ENCODE measurements at regions not wholly inside any gene's neighbourhood (a gene's known extent, or its start where the extent isn't known, plus 50 kb on each side); places are given as distances from the start of the nearest gene placed in this dataset.

DNA sequence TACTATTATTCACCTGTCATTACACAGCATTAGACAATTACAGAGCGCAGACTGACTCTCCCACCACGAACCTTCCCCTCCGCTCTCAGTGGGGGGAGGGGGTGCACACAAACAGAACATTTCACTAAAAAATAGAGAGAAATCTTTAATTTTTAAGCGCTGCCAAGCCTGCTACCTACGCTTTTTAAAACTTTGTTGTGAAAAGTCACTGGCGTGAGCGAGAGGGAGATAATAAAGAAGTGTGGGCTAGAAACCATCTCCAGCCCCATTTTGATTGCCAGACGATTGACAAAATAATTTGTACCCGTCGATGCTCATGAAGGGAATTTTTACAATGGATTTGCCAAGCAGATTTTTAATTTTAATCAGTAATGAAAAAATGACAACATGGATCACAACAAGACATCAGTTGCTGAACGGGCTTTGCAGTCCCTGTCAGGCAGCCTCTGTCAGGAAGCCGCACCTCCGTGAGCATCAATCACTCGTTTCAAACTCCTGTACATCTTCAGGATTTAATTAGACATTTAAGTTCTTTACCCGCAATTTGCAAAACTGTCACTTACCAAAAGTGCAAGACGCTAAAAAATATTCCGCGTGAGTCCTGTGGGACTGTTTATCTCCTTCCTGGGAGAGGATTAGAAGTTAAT lies 209.1 kb downstream of the BCL11B start:
- H3K9me3 ChIP-seq: no peaks in the 10 kb centered on the region
- WGBS: 80% methylated on average over 18 of the region's 18 CpGs
- no peaks in the 10 kb centered on the region for H3K36me3 ChIP-seq
- DNase-seq (ENCODE audit: extremely low spot score): no peak
- H3K4me3 ChIP-seq: no peak overlapping the region
- intact Hi-C loops (cut with DNase I): no loop called here
- H3K27ac ChIP-seq (replicated peaks in 1 of 4): no peak overlapping the region
- no peaks in the 10 kb centered on the region for H3K4me1 ChIP-seq
- no peak for TF ChIP-seq POLR2AphosphoS5 (IDR thresholded peaks at IDR 0.05)
- no peak for TF ChIP-seq EP300 (IDR thresholded peaks at IDR 0.05)
- TF ChIP-seq POLR2A (IDR thresholded peaks at IDR 0.05; ENCODE audit: low read depth): no peak
- TF ChIP-seq, protein P1, sequence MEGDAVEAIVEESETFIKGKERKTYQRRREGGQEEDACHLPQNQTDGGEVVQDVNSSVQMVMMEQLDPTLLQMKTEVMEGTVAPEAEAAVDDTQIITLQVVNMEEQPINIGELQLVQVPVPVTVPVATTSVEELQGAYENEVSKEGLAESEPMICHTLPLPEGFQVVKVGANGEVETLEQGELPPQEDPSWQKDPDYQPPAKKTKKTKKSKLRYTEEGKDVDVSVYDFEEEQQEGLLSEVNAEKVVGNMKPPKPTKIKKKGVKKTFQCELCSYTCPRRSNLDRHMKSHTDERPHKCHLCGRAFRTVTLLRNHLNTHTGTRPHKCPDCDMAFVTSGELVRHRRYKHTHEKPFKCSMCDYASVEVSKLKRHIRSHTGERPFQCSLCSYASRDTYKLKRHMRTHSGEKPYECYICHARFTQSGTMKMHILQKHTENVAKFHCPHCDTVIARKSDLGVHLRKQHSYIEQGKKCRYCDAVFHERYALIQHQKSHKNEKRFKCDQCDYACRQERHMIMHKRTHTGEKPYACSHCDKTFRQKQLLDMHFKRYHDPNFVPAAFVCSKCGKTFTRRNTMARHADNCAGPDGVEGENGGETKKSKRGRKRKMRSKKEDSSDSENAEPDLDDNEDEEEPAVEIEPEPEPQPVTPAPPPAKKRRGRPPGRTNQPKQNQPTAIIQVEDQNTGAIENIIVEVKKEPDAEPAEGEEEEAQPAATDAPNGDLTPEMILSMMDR (IDR thresholded peaks at IDR 0.05): no peak
- H3K27me3 ChIP-seq: peaks cover 0 to 5% (median 0%) of the 10 kb centered on the region in 4 donors

DNA sequence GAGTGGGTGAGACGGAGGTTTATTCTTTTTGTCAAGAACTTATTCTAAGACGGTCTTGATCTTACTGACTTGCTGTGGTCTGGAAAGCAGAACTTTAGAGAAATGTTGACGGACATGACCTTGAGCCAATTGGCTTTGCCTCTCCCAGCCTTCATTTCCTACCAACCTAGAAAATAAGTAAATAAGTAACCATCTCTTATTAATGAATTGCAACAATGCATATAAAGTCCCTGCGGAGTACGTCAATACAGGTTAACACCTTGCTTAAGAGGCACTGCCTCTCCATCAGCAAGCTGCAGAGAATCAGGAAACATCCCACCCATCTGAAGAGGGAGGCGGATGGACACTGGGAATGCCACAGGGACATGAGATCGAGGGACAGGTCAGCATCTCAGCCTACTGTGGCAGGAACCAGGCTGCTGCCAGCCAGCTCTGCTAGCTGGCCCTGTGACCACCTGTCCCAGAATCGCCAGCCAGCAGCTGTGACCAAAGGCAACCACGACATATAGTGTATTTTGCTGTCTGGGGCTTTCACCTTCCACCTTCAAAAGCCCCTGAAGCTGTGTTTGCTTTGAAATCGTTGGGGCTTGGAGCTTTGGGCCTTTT lies 208.3 kb downstream of the BCL11B start:
- H3K27ac ChIP-seq (replicated peaks in 1 of 4): no peak overlapping the region
- intact Hi-C loops (cut with DNase I): no loop called here
- no peaks in the 10 kb centered on the region for H3K4me1 ChIP-seq
- WGBS: 76% methylated on average over 10 of the region's 10 CpGs
- no peaks in the 10 kb centered on the region for H3K9me3 ChIP-seq
- TF ChIP-seq POLR2AphosphoS5 (IDR thresholded peaks at IDR 0.05): no peak
- TF ChIP-seq, protein P1 (IDR thresholded peaks at IDR 0.05): no peak
- TF ChIP-seq EP300 (IDR thresholded peaks at IDR 0.05): no peak
- no peak for TF ChIP-seq POLR2A (IDR thresholded peaks at IDR 0.05; ENCODE audit: low read depth)
- no peak overlapping the region for H3K4me3 ChIP-seq
- H3K36me3 ChIP-seq: no peaks in the 10 kb centered on the region
- no peak for DNase-seq (ENCODE audit: extremely low spot score)
- H3K27me3 ChIP-seq: peaks cover 0 to 5% (median 0%) of the 10 kb centered on the region in 4 donors

DNA sequence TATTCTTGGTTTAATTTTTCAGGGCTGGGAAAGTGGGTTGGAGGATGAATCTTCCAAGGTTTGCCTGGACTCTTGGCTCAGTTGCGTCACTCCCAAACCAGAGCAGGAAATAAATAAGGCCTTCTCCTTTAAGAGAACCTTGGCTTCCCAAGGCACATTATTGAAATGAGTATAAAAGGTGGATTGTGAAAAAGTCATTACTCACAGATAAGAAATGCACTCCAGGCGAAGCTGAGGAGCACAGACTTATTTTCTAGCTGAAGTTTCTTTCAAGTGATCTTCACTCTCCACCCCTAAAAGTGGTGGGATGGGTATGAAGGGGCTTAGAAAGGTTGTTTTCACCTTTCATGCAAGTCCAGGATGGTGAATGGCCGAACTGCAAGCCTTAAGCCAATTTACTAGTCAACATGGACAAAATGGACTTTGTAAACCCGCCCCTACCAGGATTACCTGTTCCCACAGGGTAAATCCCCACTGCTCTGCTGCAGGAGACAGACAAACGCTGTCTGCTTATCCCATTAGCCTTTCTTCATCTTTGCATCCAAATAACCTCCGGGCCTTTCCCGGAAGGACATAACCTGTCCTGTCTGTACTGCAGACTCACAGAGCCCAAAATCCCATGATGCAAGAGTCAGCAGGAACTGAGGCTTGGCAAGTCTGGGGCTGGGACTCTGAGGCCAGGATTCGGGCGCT lies 207.6 kb downstream of the BCL11B start:
- no peak overlapping the region for H3K27ac ChIP-seq (replicated peaks in 1 of 4)
- no peaks in the 10 kb centered on the region for H3K4me1 ChIP-seq
- no peak for DNase-seq (ENCODE audit: extremely low spot score)
- intact Hi-C loops (cut with DNase I): no loop called here
- no peaks in the 10 kb centered on the region for H3K9me3 ChIP-seq
- TF ChIP-seq, protein P1 (IDR thresholded peaks at IDR 0.05): no peak
- no peak for TF ChIP-seq EP300 (IDR thresholded peaks at IDR 0.05)
- TF ChIP-seq POLR2A (IDR thresholded peaks at IDR 0.05; ENCODE audit: low read depth): no peak
- no peak overlapping the region for H3K4me3 ChIP-seq
- H3K27me3 ChIP-seq: peaks cover 0 to 5% (median 0%) of the 10 kb centered on the region in 4 donors
- WGBS: 73% methylated on average over 7 of the region's 9 CpGs
- H3K36me3 ChIP-seq: no peaks in the 10 kb centered on the region

DNA sequence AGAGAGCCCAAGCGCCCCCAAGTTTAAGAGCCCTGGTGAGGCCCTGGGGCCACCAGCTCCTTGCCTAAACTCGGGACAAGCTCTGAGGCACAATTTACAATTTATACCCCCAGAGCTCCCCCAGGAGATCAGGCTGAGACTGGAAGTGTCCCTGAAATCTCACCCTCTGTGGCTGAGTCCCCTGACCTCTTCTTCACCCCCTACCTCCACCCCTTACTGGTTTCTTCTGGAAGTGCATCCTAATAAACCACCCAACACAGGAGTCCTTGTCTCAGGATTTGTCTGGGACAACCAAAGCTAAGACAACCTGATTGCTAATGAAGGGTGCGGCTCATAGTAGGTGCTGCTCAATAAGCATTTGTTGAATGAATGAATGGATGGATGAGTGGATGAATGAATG lies 206.4 kb downstream of the BCL11B start:
- 96% methylated on average over 3 of the region's 3 CpGs for WGBS
- Histone ChIP-seq H3K4me3 (no peak overlapping the region), H3K27me3 (peaks cover 0 to 5% (median 0%) of the 10 kb centered on the region in 4 donors), H3K36me3 (no peaks in the 10 kb centered on the region), H3K27ac (replicated peaks in 1 of 4) (no peak overlapping the region), H3K9me3 (peaks cover 0 to 6% (median 1%) of the 10 kb centered on the region in 4 donors), H3K4me1 (no peaks in the 10 kb centered on the region)
- intact Hi-C loops (cut with DNase I): no loop called here
- TF ChIP-seq, protein P1 (IDR thresholded peaks at IDR 0.05): no peak
- no peak for TF ChIP-seq POLR2A (IDR thresholded peaks at IDR 0.05; ENCODE audit: low read depth)
- DNase-seq (ENCODE audit: extremely low spot score): no peak
